HG03469 (cell line): ENCODE measurements at regions not wholly inside any gene's neighbourhood (a gene's known extent, or its start where the extent isn't known, plus 50 kb on each side); places are given as distances from the start of the nearest gene placed in this dataset.
A peak's percentile ranks its signal among the peaks of the same experiment; 100 is the strongest.
"Not testable (repeated sequence)": the region's sequence is repeated elsewhere in the genome, so short reads cannot be mapped to it uniquely, and the experiment has no call there.

ENCODE experiments used
- ATAC-seq: cut with Tn5 transposase; IDR thresholded peaks from one replicate; pipeline ENCODE4 v1.9.1; 2021; ENCODE audit warnings: mild to moderate bottlenecking, moderate library complexity, moderate number of reproducible peaks; ENCODE audit not compliant: unreplicated experiment

DNA sequence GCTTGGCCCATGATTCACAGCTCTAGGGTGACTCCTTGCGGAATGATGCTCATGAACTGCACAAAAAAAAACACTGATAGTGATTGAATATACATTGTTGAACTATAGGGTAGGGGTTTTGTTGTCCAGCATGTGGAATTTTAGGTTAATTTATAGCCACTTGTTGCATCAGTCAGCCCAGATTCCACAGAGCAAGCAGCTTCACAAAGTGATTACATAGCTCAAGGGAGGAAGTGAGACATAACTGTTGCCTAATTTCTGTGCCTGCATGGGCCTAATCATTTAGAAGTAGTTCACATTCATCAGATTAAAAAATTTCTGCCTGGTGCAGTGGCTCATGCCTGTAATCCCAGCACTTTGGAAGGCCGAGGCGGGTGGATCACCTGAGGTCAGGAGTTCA, 142.2 kb upstream of the ZNF722 start:
- ATAC-seq, result not testable (repeated sequence)

DNA sequence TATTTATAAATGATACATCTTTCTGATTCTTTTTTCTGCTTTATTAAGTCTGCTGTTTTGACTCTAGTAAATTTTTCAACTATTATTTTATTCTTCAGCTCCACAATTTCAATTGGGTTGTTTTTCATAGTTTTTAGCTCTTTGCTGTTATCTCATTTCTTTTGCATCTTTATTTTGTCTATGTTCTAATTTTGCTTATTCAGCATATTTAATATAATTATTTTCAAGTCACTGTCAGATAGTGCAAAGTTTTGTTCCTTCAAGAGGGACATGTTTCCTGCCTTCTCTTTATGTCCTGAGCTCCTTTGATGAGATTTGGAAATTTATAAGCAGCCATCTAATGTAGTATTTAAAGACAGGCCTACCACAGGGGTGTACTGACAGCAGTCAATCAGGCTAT, 131.5 kb upstream of the ZNF722 start:
- ATAC-seq, result no peak

DNA sequence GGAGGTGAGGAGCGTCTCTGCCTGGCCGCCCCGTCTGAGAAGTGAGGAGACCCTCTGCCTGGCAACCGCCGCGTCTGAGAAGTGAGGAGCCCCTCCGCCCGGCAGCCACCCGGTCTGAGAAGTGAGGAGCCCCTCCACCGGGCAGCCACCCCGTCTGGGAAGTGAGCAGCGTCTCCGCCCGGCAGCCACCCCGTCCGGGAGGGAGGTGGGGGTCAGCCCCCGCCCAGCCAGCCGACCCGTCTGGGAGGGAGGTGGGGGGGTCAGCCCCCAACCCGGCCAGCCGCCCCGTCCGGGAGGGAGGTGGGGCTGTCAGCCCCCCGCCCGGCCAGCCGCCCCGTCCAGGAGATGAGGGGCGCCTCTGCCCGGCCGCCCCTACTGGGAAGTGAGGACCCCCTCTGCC, 124.4 kb upstream of the ZNF722 start:
- not testable (repeated sequence) for ATAC-seq

DNA sequence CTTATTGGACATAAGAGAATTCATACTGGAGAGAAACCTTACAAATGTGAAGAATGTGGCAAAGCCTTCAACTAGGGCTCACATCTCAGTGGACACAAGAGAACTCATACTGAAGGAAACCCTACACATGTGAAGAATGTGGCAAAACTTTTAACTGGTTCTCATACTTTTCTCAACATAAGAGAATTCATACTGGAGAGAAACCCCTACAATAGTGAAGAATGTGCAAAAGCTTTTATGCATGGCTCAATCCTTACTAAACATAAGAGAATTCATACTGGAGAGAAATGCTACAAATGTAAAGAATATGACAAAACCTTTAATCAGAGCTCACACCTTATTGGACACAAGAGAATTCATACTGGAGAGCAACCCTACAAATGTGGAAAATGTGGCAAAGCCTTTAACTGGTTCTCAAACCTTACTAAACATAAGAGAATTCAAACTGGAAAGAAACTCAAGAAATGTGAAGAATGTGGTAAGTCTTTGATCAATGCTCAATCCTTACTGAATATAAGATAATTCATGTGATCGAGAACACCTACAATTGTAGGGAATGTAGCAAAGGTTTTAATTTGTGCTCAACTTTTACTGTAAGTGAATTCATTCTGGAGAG, 121.8 kb upstream of the ZNF722 start:
- no peak for ATAC-seq

DNA sequence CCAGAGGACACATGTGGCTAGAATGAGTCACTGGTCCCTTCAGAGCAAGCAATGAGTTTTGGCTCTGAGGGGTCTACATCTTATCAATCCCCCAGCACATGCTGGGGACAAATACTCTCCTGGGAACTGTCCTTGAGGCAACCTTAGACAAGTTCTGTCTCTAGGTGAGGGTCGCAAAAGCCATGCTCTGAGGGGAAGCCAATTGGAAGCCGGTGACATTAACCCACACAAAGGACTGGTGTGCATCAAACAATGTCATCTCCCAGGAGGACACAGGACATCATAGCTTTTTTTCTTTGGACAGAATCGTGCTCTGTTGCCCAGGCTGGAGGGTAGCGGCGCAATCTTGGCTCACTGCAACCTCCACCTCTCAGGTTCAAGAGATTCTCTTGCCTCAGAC, 111.6 kb upstream of the ZNF722 start:
- ATAC-seq, result no peak

DNA sequence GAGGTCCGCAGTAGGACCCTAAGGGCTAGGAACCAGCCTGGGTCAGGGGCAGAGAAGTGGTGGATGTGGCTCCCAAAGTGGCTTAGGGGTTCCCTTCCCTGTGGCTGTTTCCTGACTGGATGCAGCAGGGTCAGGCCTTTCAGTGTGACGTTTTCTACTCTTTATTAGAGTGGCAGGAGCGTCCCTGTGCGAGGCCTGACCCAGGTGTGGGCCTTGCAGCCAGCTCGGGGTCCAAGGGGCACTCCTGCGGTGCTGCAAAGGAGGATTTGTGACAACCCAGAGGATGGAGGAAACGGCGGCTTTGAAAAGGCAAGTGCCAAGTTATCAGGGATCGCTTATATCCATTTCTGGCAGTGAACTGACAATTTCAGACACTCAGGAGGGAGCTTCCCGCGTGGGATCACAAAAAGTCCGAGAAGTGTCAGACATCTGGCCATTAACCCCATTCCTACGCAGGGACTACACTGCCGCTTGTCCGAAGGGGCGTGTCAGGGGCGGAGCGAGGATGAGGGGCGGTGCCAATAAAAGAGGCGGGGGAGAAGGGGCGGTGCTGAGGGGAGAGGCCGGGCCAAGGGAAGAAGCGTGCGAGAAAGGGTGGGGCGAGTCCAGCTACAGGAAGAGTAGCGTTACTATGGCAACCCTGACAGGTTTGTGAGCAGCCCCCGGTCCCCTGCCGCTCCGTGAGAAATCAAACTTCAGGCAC, 98.8 kb upstream of the ZNF722 start:
- ATAC-seq, result no peak

DNA sequence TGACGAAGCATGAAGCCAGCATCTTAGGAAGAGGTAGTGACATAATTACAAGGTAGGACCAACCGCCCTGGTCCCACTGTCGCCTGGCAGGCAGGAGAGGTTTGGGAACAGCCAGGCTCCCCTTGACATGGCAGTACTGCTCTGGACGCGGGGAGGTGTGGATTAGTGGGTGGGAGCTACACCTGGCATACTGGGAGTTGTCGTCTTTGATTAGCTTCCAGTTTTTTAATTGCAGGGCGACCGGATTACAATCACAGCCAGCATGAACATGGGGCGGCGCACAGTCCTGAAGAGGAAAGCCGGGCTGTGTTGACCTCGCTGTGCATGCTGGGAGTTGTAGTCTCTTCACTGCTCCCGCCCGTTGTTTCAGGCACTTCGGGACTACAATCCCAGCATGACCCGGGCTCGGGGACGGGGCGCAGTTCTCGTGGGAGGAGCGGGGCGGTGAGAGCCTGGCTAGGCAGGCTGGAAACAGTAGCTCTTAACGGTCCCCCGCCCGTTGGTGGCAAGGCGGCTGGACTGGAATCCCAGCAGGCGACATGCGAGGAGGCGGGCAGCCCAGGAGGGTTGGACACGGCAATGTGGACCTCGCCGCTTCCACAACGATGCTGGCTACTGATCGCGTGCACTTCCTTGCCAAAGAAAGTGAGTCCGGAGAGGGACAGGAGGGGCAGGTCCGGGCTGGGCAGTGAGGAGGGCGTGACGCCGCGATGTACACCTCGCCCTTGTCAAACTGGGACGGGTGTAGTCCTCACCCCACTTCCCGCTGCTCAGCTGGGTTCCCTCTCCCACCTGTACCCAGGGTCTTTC, 98.0 kb upstream of the ZNF722 start:
- no peak for ATAC-seq

DNA sequence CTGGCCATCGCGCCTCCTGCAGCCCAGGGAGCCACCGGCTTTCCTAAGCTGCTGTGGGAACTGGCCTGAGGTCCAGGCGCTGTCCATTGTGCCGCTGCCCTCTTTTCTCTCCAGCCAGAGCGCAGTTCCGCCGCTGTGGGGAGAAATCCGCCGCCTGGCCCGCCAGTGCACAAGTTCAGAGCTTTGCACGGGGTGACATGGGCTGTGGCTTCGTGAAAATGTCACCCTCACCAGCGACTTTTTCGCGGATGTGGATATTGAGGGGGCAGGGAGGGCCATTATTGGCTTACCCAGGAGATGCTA, 97.5 kb upstream of the ZNF722 start:
- ATAC-seq, result not testable (repeated sequence)

DNA sequence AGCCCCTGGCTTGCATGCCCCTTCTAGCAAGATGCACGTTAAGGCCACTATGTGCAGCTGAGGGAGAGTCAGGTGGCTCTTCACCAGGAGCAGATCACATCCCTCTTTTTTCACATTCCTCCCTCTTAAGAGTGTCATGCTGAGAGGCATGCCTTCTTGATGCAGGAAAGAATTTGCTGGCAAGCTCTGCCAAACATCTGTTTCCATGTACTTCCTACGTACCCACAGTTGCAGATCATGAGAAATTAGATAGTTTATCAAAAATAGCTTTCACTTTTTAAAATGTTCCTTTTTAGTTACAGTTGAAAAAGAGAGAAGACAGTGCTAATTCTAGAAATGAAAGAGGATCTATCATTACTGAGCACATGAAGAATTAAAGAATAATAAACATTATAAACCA, 79.7 kb upstream of the ZNF722 start:
- ATAC-seq, result no peak

DNA sequence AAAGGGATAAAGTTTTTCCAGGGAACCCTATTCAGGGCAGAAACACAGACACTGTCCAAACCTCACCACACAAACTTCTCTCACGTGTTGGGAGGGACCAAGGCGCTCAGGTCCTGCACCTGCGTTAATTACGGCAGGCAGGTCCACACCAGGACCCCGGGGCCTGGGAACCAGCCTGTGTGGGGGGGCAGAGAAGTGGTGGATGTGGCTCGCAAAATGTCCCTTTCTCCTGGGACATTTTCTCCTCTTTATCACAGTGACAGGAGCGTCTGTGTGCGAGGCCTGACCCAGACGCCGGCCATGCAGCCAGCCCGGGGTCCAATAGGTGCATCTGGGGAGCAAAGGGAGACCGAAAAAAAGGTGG, 73.4 kb upstream of the ZNF722 start:
- ATAC-seq, result no peak

DNA sequence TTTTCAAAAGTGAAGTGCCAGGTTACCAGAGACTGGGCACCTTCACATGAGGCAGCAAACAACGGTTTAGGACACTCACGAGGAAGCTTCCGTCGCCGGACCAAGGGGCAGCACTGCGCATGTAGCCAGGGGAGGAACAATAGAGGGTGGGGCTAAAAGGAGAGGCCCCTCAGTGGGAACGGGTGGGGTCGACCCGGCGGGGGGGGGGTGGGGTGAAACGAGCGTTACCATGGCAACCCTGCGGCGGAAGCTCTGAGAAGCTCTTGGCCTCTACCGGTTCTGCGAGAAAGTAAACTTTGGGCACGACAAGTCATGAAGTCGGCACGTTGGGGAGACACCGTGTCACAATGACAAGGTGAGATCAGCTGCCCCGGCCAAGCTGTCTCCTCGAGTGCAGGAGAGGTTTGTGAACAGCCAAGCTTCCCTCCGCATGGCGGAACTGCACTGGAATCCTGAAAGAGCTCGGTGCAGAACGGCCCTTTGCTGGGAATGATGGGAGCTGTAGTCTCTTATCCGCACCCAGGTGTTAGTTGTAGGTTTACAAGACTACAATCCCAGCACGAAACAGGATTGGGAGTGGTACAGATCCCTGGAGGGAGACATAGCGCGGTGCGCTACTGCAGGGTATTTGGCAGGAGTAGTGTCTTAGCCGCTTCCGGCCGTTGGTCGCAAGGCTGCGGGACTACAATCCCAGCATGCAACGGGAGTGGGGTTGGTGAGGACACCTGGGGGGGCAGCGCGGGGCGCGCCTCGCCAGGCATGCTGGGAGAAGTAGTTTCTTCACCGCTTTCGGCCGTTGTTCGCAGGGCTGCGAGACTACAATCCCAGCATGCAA, 72.8 kb upstream of the ZNF722 start:
- peak; percentile 69 for ATAC-seq

DNA sequence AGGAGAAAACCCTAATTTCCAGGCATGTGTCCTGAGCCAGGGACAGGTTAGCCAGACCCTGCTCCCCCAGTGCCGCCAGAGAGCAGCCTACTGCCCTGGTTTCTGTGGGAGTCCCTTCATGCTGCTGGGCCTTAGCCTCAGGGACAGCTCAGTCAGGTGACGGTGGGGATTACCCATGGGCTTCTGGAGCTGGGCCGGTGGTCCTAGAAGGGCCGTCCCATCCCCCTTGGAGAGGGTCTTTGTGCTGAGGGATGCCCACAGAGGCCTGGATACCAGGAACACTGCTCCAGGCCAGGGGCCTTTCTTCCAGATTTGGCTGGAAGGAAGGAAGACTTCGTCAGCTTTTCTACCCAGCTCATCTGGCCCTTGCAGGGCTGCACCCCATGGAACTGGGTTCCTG, 71.4 kb upstream of the ZNF722 start:
- ATAC-seq, result no peak

DNA sequence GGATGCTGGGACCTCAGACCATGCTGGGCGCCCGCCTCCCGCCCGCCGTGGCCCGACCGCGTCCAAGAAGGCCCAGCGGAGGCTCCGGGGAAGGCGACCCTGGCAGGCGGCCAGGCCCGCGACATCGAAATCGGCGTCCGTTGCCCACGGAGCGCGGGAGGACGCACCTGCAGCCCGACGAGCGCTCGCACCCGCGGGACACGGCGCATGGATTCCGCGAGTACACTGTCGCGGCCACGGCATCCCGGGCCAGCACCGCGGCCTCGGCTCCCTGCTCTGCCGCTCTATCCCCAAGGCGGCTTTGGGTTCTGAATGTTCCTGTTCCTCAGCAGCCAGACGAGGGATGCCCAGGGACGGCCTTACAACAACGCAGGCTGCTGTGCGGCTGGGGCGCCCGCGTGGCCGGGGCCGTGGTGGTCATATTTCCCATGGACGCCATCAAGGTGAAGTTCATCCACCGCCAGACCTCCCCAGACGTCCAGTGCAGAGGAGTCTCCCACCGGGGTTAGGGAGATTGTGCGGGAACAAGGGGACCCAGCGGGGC, 67.5 kb upstream of the ZNF722 start:
- no peak for ATAC-seq

DNA sequence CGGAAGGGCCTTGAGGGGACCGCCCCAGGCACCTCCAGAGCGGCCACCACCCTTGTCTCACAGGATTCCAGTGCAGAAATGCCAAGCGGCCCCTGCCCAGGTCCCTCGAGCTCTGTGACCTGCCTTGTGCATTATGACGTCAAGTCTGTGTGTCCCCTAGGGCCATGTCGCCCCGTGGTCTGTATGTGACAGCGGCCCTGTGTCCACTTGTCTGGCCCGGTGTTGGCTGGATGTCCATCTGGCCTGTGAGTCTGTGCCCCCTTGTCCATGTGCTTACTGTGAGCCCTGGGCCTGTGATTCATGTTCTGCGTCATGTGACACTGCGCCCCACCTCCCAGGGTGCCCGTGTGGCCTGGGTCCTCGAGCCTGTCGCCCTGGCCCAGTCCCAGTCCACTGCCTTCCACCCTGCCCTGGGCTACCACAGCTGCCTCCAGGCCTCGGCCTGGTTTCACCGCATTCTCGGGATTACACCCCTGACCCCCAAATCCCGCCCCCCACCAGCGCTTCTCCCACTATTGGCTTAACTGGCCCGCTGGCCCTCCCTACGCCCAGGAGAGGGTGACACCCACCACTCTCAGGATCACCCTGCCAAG, 66.6 kb upstream of the ZNF722 start:
- no peak for ATAC-seq
